ENCODE measurements at regions not wholly inside any gene's neighbourhood (a gene's known extent, or its start where the extent isn't known, plus 50 kb on each side); places are given as distances from the start of the nearest gene placed in this dataset.
"Not testable (repeated sequence)": the region's sequence is repeated elsewhere in the genome, so short reads cannot be mapped to it uniquely, and the experiment has no call there.

DNA sequence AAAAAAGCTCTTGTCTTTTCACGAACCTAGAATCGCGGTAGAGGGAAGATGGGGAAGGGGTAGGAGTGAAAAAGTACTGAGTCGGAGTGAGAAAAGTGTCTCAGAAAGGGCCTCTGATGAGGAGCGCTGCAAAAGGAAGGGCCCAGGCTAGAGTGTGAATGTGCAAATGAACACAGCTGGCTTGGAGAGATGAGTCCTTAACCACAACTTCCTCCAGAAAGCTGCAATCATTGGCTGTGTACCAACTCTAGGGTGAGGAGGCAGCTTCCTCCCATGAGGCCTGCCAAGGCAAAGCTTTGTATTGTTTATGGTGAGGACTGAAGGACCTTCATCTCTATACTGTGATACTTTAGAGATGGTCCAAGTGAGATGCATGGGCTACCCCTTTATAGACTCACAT is 566.9 kb upstream of the ANO5 start:
- no peak for DNase-seq (ENCODE audit: low spot score)

DNA sequence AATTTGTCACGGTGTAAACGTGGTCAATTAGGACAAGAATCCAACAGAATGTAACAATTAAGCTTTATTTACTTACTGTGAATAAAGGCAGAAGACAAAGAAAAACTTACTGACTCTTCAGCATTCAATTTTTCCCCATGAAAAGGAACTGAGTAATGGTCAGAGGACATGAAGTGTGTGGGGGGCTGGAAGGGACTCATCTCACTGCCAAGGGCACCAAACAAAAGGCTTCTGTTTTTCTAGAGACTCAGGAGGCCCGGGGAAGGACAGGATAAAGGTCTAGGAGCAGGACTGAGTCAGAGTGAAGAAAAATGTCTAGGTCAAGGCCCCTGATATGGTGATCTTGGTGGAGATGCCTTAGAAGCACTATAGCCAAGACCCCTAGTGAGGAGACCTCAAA is 564.2 kb upstream of the ANO5 start:
- no peak for DNase-seq (ENCODE audit: low spot score)

DNA sequence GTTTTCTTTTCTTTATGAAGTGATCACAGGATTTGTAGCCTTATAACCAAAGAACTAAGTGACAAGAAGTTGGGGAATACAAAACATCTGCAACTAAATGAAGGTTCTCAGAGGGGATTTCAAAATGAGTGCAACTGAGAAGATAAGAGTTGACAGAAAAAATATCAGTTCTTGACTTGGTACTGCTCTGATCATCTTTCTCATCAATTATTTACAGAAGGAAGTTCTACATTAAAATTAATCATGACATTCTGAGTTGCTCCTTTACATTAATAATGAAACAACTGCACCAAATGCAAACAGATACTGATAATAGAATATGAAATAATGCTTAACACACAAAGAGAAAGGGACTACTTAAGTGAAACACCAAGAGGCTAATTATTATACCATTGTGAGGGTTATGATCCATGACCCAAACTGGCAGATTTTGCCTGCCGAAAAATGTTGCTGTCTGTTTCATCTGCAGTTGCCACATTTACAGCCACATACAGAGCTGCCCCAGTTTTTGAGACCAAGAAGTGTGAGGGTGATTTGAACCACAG is 561.9 kb upstream of the ANO5 start:
- DNase-seq (ENCODE audit: low spot score) = no peak

DNA sequence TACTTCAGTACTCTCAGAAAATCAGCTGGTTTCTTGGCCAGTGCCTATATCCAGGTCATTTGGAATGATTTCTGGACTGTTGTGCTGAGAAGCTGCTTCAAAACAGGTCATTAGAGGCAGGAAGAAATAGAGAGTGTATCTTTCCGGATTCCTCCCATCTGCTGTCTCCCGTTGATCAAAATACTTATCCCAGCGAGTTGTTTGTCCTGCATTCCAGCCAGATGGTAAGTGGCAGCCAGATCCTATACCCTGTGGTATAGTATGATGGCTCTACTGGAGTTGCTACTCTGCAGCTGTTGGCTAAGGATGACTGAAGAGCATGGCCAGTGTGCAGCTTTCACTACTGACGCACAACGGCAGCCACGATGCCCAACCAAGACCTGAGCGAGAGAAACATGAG is 560.9 kb upstream of the ANO5 start:
- DNase-seq (ENCODE audit: low spot score) = no peak

DNA sequence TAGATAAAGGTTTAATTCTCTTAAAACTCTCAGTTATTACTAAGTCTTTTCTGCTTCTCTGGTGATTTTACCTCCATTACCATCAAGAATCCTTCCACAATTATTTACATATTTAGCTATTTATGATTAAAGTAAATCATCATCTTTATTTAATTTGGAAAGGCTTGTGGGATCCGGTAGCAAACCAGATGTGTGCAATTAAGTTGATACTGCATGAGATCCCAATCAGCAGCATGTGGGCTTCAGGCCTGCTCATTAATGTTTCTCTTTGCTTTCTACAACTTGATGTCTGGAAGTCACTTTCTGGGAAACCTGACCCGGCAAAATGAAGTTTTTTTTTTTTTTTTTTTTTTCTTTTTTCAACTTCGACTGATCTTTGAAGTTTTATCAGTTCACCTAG is 558.4 kb upstream of the ANO5 start:
- no peak for DNase-seq (ENCODE audit: low spot score)

DNA sequence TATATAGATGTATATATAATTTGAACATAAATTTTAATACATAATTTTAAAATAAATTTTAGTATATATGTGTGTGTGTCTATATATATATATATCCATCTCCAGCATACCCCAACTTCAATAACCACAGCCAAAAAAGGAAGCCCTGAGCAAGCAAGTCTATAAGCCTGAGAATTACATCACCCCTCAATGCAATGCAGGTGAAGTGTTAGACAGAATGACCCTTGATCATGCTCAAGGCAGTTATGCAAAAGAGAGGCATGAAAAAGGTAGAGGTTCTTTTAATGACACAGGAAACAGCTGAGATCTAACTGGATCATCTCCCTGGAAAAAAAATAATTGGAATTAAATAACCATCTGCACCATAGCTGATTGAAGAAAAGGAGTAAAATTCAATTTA is 557.9 kb upstream of the ANO5 start:
- DNase-seq (ENCODE audit: low spot score) = no peak

DNA sequence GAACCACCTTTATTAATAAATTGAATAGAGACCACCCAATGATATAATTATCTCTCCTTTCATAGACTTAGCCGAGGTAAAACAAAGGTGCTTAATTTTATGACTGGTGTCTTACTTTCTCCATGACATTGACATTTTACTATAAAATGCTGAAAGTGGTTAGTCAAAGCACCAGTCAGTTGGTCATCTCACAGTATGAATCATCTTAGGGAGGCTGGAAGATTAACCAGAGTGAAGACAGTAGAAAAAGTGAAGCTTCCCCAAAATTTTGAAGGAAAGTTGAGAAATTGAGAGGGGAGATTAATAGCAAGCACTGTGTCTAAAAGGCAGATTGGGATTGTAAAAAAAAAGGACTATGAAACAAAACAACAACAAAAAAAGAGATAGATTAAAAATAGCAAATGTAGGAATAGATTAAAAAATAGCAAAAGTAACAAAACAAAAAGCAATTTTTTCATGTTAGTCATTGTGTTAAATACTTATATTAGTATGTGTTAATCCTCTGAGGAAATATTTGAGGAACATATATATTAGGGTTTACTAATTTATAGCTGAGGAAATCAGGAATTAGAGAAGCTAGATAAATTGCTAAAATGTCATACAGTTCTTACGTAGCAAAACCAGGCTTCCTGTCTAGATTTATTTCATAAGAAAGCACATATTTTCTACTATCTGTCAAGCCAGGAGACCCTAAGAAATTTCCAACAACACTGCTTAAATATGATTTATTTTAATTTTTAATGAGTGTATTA is 557.3 kb upstream of the ANO5 start:
- DNase-seq (ENCODE audit: low spot score) = no peak

DNA sequence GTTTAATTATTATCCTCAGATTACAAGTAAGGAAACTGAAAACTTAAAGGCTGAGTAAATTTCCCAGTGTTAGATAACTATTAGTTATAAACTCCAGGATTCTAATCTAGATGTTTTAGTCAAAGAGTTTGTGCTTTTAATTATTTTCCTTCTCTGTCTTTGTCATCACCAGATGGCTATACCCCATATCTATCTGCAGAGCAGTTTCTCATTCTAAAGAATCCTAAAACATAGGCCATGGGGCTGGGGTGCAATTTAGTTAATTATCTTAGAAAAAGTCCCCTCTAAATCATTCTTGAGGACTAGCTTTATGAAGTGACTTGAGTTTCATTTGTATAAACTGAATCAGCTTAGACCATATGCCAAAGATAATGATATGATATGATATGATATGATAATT is 556.3 kb upstream of the ANO5 start:
- no peak for DNase-seq (ENCODE audit: low spot score)

DNA sequence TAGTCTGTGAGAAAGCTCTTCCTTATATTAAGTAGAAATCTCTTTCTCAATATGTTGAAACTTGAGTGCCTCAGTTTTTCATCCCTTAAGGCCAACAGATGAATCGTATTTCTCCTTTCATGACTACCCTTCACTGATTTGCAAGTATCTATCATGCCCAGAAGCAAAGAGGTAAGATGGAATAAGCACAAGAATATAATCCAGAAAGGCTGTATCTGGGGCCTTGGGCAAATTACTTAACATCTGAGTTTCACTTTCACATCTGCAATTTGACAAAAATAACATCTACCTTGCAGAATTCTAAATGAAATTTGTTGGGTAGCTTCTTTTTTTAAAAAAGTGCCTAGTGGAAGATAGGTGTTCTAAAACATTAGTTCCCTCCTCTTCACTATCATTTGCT is 552.4 kb upstream of the ANO5 start:
- DNase-seq (ENCODE audit: low spot score) = no peak

DNA sequence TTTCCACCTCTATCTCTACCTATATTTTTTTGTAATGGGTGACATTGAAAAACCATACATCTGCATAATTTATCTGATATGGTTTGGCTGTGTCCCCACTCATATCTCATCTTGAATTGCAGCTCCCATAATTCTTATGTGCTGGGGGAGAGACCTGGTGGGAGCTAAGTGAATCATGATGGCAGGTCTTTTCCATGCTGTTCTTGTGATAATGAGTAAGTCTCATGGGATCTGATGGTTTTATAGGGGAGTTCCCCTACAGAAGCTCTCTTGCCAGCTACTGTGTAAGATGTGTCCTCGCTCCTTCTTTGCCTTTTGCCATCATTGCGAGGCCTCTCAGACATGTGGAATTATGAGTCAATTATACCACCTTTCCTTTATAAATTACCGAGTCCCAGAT is 551.0 kb upstream of the ANO5 start:
- DNase-seq (ENCODE audit: low spot score) = no peak

DNA sequence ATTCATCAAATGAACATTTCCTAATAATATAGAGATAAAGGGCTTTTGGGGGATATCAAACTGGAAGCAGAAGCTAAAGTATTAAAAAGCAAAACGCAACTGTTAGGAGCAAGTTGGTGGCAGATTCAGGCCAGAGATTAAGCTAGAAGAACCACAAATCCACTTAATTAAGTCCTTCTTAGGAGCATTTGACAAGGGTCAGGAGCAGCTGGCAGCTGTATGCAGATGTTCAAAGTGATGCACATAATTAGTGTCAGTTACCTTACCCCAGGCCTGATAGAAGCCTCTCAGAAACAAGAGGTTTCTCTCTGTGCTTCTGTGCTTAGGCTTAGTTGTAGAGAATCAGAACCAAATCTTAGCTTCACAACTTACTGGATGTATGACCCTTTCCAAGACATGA is 546.5 kb upstream of the ANO5 start:
- no peak for DNase-seq (ENCODE audit: low spot score)

DNA sequence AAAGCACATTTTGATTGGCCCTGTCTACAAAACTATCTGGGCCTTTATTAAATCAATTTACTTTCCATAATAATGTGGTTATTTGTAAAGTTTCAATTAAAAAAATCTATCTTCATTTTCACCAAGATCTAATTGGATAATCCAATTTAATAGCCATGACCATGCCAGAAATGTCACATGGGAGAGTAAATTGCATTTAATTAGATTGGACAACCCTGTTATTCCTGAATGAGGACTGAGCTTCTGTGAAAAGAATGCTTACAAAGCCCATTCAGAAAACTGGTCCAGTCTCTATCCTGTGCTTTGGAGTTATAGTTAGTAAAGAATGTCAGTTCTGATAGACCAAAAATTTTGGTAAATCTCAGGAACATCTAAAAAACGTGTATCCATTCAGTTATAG is 541.9 kb upstream of the ANO5 start:
- no peak for DNase-seq (ENCODE audit: low spot score)

DNA sequence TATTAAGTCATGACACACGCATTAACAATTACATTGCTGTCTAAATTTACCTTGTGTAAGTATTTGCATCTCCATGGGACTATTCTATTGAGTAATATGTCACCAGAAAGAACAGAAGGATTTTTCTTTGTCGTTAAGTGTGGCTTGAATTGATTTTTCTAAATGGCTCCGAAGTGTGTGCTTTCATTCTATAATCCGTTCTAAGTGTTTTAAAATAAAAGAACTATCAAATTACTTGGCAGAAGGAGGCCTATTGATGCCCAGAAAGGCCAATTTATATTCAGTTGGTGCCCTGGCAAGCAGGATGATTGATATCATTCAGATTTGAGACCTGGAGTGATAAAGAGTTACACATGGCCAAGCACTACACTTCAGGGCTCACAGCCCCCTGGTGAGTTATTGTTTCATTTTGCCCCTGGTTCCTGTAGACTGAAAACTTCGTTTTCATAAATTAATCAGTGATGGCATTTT is 538.9 kb upstream of the ANO5 start:
- no peak for DNase-seq (ENCODE audit: low spot score)

DNA sequence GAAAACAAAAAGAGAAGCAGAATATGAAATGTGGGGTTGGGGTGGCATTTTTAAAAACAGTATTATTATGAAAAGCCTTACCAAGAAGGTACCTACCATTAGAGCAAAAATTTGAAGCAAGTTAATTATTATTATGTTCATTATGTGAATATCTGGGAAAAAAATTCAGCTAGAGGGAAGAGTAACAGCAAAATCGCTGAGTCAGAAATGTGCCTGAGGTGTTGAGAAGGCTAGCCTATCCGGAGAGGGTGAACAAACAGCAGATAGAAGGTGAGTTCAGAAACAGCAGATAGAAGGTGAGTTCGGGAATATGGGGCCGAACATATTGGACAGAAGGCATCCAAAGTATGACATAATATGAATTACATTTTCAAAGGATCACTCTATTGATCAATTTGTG is 536.8 kb upstream of the ANO5 start:
- no peak for DNase-seq (ENCODE audit: low spot score)

DNA sequence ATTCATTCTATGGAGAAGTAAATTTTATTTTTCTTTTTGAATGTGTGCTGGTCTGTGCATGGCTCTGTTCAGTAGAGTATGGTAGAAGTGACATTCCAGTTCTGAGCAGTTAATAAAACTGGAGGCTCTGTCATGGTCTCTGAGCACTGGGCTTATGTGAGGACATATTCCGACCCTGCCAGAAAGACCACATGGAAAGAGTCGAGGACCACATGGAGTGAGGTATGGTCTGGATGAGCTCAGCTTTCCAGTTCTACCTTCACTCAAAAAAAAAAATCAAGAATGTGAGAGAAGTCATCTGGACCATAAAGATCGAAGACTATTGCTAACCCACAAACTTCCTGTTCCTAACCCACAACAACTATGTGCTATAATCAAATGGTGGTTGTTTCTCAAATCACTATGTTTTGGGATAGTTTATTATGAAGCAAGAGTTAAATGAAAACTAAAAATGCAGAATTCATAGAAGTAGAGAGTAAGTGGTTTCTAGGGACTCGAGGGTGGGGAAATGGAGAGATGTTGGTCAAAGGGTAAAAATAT is 534.2 kb upstream of the ANO5 start:
- no peak for DNase-seq (ENCODE audit: low spot score)

DNA sequence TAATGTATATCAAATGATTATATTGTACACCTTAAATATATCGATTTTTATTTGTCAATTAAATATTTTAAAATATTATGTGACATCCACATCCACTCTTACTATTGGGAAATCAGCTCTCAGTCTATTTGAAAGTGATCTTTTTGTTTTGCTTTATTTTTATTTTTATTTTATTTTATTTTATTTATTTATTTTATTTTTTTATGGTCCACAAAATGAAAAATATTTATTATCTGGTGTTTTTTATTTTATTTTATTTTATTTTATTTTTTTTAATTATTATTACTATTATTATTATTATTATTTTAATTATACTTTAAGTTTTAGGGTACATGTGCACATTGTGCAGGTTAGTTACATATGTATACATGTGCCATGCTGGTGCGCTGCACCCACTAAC is 533.5 kb upstream of the ANO5 start:
- not testable (repeated sequence) for DNase-seq (ENCODE audit: low spot score)

DNA sequence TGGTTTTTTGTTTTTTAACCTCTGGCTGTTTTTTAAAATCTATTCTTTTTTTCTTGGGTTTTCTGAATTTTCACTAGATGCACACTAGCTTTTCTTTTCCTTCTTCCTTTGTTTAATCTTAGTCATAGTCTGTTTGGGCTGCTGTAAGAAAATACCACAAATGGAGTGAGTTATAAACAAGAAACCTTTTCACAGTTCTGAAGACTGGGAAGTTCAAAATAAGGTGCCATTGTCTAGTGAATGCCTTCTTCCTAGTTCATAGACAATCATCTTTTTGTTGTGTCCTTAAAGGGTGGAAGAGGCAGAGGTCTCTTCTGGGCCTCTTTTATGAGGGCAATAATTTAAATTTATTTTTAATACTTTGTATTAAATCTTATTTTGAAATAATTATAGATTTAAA is 532.9 kb upstream of the ANO5 start:
- DNase-seq (ENCODE audit: low spot score) = no peak

DNA sequence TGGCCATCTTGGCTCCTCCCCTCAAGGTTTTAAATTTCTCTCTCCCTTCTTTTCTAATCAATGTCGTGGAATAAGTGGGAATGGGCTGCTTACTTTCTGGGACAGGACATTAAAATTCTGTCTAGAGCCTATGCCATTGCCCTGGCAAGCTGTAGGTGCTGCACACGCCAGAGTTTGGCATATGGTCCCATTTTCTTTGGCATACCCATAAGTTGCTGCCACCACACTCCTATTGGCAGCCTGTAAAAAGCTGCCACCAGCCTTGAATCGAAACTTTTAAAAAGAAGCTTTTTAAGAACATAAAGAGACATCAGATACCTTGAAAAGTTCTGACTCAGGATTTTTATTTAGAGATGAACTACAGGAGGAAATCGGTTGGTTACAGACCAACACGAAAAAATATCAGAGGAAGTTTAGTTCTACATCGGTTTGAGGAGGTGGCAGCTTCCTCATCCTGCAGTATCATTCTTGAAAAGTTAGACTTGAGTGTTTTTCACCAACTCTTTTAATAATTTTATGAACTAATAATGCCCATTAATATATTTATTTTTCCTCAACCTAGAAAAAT is 517.8 kb upstream of the ANO5 start:
- DNase-seq (ENCODE audit: low spot score) = no peak

DNA sequence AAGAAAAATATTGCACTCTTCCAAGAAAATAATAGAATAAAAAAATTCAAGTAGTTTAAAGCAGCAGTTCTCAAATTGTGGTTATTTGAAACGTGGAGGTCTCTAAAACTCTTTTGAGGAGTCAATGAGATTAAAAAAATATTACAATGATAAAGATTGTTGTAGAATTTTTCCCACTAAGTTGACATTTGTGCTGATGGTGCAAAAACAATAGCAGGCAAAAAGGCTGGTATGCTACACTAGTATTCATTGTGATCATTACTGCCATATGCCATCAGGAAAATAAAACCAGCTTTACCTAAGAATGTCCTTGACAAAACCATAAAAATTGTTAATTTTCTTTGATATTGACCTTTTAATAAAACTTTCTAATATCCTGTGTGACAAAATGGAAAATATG is 505.2 kb upstream of the ANO5 start:
- no peak for DNase-seq (ENCODE audit: low spot score)

DNA sequence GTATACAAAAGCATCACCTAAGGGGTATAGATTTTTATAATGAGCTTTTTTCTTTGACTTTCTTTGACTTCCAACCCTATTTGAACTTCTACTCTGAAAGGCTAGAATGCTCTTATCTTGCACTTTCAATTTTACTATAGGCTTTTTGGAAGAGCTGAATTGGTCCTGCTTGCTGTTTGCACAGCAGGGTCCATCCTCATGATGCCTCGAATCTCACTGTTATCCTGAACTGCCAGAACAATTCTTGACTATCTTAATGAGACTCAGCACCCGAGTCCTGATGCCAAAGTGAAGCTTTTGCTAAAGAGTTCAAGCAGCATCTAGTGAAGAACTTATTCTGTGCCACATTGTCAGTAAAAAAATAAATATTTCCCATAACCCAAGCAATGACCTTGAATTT is 488.3 kb upstream of the ANO5 start:
- no peak for DNase-seq (ENCODE audit: low spot score)

DNA sequence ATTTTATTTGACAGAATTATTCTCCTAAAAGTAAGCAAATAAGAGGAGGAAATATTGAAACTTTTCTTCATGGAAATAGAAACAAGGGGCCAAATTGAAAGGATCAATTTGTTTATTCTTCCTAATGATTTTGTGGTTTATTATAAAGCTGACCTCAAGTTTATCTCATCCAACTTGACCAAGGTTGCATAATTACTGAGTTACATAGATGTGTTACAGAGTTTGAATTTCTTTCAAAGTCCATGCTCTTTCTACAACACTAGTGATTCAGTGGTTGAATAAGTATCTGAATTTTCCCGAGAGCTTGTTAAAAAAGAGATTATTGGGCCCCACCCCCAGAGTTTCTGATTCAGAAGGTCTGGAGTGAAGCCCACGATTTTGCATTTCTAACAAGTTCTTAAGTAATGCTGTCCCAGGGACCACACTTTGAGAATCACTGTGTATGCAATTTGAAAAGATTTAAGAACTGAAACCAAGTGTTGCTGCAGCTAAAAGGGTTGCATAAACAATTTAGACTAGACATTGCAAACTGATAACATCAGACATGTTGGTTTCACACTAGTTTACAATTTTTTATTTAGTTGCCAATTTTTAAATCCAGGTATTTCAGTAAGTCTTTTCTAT is 485.7 kb upstream of the ANO5 start:
- no peak for DNase-seq (ENCODE audit: low spot score)

DNA sequence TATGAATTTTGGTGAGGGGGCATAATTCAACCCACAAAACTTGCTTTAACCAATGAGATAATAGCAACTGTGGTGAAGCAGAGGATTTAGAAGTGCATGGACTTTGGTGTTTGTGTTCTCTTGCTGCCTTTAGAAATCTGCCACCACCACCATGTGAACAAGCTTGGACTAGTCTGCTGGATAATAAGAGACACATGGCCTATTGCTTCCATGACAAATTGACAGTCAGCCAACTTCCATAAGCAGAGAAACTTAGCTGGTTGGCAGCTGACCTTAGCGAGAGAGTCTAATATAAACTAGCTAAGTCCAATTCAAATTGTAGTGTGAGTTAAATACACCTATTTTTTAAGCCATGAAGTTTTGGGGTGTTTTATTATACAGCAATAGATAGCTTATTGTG is 482.1 kb upstream of the ANO5 start:
- no peak for DNase-seq (ENCODE audit: low spot score)

DNA sequence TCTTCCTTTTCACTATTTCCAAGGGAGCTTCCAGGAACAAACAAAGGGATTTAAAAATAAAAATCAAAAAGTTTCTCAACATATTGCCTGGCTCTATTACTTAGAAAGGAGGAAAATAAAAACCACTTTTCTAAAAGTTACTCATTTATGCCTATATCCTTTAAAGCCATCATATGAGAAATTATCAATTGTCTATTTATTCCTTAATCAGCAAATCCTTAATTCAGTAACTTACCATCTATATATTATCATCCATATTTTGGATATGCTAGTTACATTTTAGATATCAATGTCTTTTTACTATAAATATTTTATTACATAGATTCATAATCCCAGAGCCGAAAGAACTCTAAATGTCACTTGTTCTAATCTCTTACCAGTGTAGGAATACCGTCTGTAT is 481.5 kb upstream of the ANO5 start:
- no peak for DNase-seq (ENCODE audit: low spot score)

All from LoVo (cell line).